ENCODE measurements at regions not wholly inside any gene's neighbourhood (a gene's known extent, or its start where the extent isn't known, plus 50 kb on each side); places are given as distances from the start of the nearest gene placed in this dataset.

GRCh38 chr20:19923762-19924161, 93.4 kb upstream of the NAA20 start (continued):
- TF ChIP-seq ZNF398 (tag by site-specific recombination; IDR thresholded peaks at IDR 0.05), result no peak

GRCh38 chr20:19924255-19924654, 92.9 kb upstream of the NAA20 start:
- Histone ChIP-seq H3K9me3 (ENCODE audit: control insufficient read depth, insufficient read depth, low read depth, low read length) (no peaks in the 10 kb centered on the region), H3K36me3 (ENCODE audit: control insufficient read depth in 2 of 2, insufficient read depth in 1 of 2, low read length in 2 of 2) (no peaks in the 10 kb centered on the region), H3K4me3 (ENCODE audit: low read depth, low read length) (no peak overlapping the region), H3K4me1 (ENCODE audit: control insufficient read depth, insufficient read depth, low read length) (no peaks in the 10 kb centered on the region), H3K27ac (ENCODE audit: extremely low read depth, low read depth, low read length) (no peak overlapping the region)
- POLR2A ChIA-PET, result no interaction called here
- no peak for TF ChIP-seq ZBTB44 (tag by site-specific recombination; IDR thresholded peaks at IDR 0.05)
- TF ChIP-seq ZNF311 (tag by site-specific recombination; IDR thresholded peaks at IDR 0.05; ENCODE audit: borderline replicate concordance), result no peak
- no peak for TF ChIP-seq ZNF248 (tag by site-specific recombination; IDR thresholded peaks at IDR 0.05)
- TF ChIP-seq ZNF221 (tag by site-specific recombination; IDR thresholded peaks at IDR 0.05; ENCODE audit: borderline replicate concordance), result no peak
- no peak for TF ChIP-seq ZNF555 (tag by site-specific recombination; conservative IDR thresholded peaks at IDR 0.05)
- TF ChIP-seq MYNN (tag by site-specific recombination; IDR thresholded peaks at IDR 0.05; ENCODE audit: borderline replicate concordance), result no peak
- no peak for TF ChIP-seq ZNF501 (tag by site-specific recombination; IDR thresholded peaks at IDR 0.05)
- no peak for TF ChIP-seq ZNF48 (tag by site-specific recombination; IDR thresholded peaks at IDR 0.05)
- no peak for TF ChIP-seq ZNF776 (tag by site-specific recombination; IDR thresholded peaks at IDR 0.05; ENCODE audit: borderline replicate concordance)
- no peak for TF ChIP-seq HOXD13 (CRISPR knock-in tag; IDR thresholded peaks at IDR 0.05; ENCODE audit: borderline replicate concordance)
- no peak for TF ChIP-seq ZNF513 (tag by site-specific recombination; IDR thresholded peaks at IDR 0.05)
- CTCF ChIA-PET, result no interaction called here

- no peaks in the 10 kb centered on the region for H3K9me3 ChIP-seq (ENCODE audit: control insufficient read depth, insufficient read depth, low read depth, low read length)
- no peak overlapping the region for H3K4me3 ChIP-seq (ENCODE audit: low read depth, low read length)
- H3K27ac ChIP-seq (ENCODE audit: extremely low read depth, low read depth, low read length), result no peak overlapping the region
- no peaks in the 10 kb centered on the region for H3K4me1 ChIP-seq (ENCODE audit: control insufficient read depth, insufficient read depth, low read length)
- H3K36me3 ChIP-seq (ENCODE audit: control insufficient read depth in 2 of 2, insufficient read depth in 1 of 2, low read length in 2 of 2), result no peaks in the 10 kb centered on the region
- CTCF ChIA-PET, result interaction anchor here (0.6 kb wide), 1 partner anchor 55 kb away, joined by 3 read pairs; no protein-coding TSS in a partner anchor
- POLR2A ChIA-PET, result interaction anchor here (0.6 kb wide), 1 partner anchor 8 kb away, joined by 3 read pairs; no protein-coding TSS in a partner anchor
- TF ChIP-seq ZBTB20 (tag by site-specific recombination; IDR thresholded peaks at IDR 0.05) (no peak), ZBTB6 (tag by site-specific recombination; IDR thresholded peaks at IDR 0.05) (no peak), ZNF112 (tag by site-specific recombination; IDR thresholded peaks at IDR 0.05) (no peak), PRDM2 (tag by site-specific recombination; IDR thresholded peaks at IDR 0.05; ENCODE audit: borderline replicate concordance) (no peak), ZNF350 (tag by site-specific recombination; IDR thresholded peaks at IDR 0.05) (no peak), ZSCAN5A (tag by site-specific recombination; IDR thresholded peaks at IDR 0.05) (no peak), ZIC2 (tag by site-specific recombination; IDR thresholded peaks at IDR 0.05) (no peak), OVOL3 (tag by site-specific recombination; IDR thresholded peaks at IDR 0.05) (no peak)
These were observed 90.6 kb upstream of the NAA20 start for GRCh38 chr20:19926591-19926990.

Data from HEK293 (cell line).